Nephron (organoid): ENCODE measurements at regions not wholly inside any gene's neighbourhood (a gene's known extent, or its start where the extent isn't known, plus 50 kb on each side); places are given as distances from the start of the nearest gene placed in this dataset.
A peak's percentile ranks its signal among the peaks of the same experiment; 100 is the strongest.
"Not testable (repeated sequence)": the region's sequence is repeated elsewhere in the genome, so short reads cannot be mapped to it uniquely, and the experiment has no call there.

Source experiments
- H3K27ac Mint-ChIP-seq, 3 experiments: 2 replicates each; pipeline ENCODE4 v1.8.0; 2020; ENCODE audit warnings: mixed read lengths in 3 of 3, mild to moderate bottlenecking in 2 of 3, moderate library complexity in 1 of 3
- H3K27me3 Mint-ChIP-seq: 2 replicates; pipeline ENCODE4 v1.8.0; 2021; ENCODE audit warnings: low read depth, mild to moderate bottlenecking, moderate library complexity, mixed read lengths
- H3K36me3 Mint-ChIP-seq: 2 replicates; pipeline ENCODE4 v1.8.0; 2020; ENCODE audit warnings: low read depth, mixed read lengths
- H3K4me1 Mint-ChIP-seq: 2 replicates; pipeline ENCODE4 v1.8.0; 2020; ENCODE audit warnings: mixed read lengths
- H3K4me3 Mint-ChIP-seq, 3 experiments: 2 replicates each; pipeline ENCODE4 v1.8.0; 2020; ENCODE audit warnings: mild to moderate bottlenecking in 3 of 3, mixed read lengths in 3 of 3, moderate library complexity in 2 of 3
- H3K9me3 Mint-ChIP-seq: 2 replicates; pipeline ENCODE4 v1.8.0; 2020; ENCODE audit warnings: mixed read lengths

GRCh38 chr2:87349006-87349405 is 327.4 kb upstream of the PLGLB1 start:
- Mint-ChIP-seq H3K4me1 (peaks cover 10% of the 10 kb centered on the region), H3K4me3 (peak overlapping the region; percentile 90 to 96 (median 90)), H3K27ac (peak overlapping the region in 2 of 3 experiments; percentile 80 to 90)
- H3K27me3 Mint-ChIP-seq, H3K9me3 Mint-ChIP-seq, H3K36me3 Mint-ChIP-seq: not testable (repeated sequence)

DNA sequence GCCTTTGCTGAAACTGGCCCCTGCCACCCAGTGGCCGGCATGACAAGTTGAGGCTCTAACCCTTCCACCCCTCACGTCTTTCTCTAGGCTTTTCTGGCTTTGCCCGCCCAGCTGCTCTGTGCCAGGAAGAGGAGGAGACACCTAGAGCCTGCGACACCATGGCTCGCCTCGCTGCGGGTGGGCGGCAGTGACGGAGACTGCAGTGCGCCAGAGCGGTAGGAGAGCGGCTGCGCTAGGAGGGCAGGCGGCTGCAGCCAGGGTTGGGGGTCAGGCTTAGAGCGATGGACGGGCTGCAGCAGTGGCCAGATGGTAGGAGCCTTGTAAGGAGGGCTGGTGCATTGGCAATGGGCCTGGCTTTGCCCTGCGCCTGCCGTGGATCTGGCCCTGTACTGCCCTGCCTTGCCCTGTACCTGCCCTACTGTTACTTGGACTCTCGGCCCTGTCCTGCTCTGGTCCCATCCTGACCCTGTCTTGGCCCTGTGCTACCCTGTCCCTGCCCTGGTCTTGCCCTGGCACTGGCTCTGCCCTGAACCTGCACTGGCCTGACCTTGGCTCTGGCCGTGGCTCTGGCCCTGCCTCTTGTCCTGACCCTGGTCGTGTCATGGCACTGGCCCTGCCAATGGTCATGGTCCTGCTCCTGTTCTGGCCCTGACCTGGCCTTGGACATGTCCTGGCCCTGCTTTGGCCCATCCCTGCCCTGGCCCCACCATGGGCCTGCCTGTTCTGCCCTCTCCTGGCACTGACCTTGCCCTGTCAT is 330.7 kb upstream of the PLGLB1 start:
- not testable (repeated sequence) for H3K4me1 Mint-ChIP-seq, H3K9me3 Mint-ChIP-seq, H3K27ac Mint-ChIP-seq, H3K4me3 Mint-ChIP-seq, H3K36me3 Mint-ChIP-seq, H3K27me3 Mint-ChIP-seq

GRCh38 chr2:87353408-87353807 is 331.8 kb upstream of the PLGLB1 start:
- H3K9me3 Mint-ChIP-seq, H3K36me3 Mint-ChIP-seq, H3K27me3 Mint-ChIP-seq, H3K27ac Mint-ChIP-seq, H3K4me1 Mint-ChIP-seq, H3K4me3 Mint-ChIP-seq: not testable (repeated sequence)

GRCh38 chr2:87354102-87354501 is 332.5 kb upstream of the PLGLB1 start:
- not testable (repeated sequence) for H3K27ac Mint-ChIP-seq, H3K9me3 Mint-ChIP-seq, H3K4me3 Mint-ChIP-seq, H3K36me3 Mint-ChIP-seq, H3K4me1 Mint-ChIP-seq, H3K27me3 Mint-ChIP-seq

GRCh38 chr2:87360250-87360649 is 338.6 kb upstream of the PLGLB1 start:
- H3K27ac Mint-ChIP-seq, H3K4me1 Mint-ChIP-seq, H3K4me3 Mint-ChIP-seq, H3K27me3 Mint-ChIP-seq, H3K9me3 Mint-ChIP-seq, H3K36me3 Mint-ChIP-seq: not testable (repeated sequence)

DNA sequence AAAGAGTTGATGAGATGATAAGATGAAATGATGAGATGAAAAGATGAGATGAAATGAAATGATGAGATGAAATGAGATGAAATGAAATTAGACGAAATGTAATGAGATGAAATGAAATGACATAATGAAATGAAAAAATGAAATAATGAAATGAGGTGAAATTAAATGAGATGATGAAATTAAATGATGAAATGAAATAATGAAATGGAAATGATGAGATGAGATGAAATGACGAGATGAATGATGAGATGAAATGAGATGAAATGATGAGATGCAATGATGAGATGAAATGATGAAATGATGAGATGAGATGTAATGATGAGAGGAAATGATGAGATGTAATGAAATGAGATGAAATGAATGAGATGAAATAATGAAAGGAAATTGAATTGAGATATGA is 339.3 kb upstream of the PLGLB1 start:
- not testable (repeated sequence) for H3K4me1 Mint-ChIP-seq, H3K27me3 Mint-ChIP-seq, H3K27ac Mint-ChIP-seq, H3K4me3 Mint-ChIP-seq, H3K36me3 Mint-ChIP-seq, H3K9me3 Mint-ChIP-seq

DNA sequence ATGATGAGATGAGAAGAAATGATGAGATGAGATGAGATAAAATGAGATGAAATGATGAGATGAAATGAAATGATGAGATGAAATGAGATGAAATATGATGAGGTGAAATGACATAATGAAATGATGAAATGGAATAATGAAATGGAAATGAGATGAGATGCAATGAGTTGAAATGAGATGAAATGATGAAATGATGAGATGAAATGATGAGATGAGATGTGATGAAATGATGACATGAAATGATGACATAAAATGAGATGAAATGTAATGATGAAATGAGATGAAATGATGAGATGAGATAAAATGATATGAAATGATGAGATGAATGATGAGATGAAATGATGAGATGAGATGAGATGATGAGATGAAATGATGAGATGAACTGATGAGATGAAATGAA is 340.2 kb upstream of the PLGLB1 start:
- H3K9me3 Mint-ChIP-seq = not testable (repeated sequence)

GRCh38 chr2:87364379-87364778 is 342.7 kb upstream of the PLGLB1 start:
- H3K27me3 Mint-ChIP-seq, H3K4me3 Mint-ChIP-seq, H3K4me1 Mint-ChIP-seq, H3K36me3 Mint-ChIP-seq, H3K27ac Mint-ChIP-seq, H3K9me3 Mint-ChIP-seq: not testable (repeated sequence)

More for the DNA sequence above, 340.2 kb upstream of the PLGLB1 start:
- not testable (repeated sequence) for H3K4me1 Mint-ChIP-seq, H3K27ac Mint-ChIP-seq, H3K36me3 Mint-ChIP-seq, H3K27me3 Mint-ChIP-seq, H3K4me3 Mint-ChIP-seq

GRCh38 chr2:87365038-87365437 is 343.4 kb upstream of the PLGLB1 start:
- H3K36me3 Mint-ChIP-seq = not testable (repeated sequence)

GRCh38 chr2:87386063-87386560 is 361.8 kb upstream of the PLGLB2 start:
- H3K36me3 Mint-ChIP-seq, H3K4me1 Mint-ChIP-seq, H3K27me3 Mint-ChIP-seq, H3K27ac Mint-ChIP-seq, H3K4me3 Mint-ChIP-seq, H3K9me3 Mint-ChIP-seq: not testable (repeated sequence)

More at GRCh38 chr2:87365038-87365437, 343.4 kb upstream of the PLGLB1 start:
- H3K27ac Mint-ChIP-seq, H3K27me3 Mint-ChIP-seq, H3K4me3 Mint-ChIP-seq, H3K9me3 Mint-ChIP-seq, H3K4me1 Mint-ChIP-seq: not testable (repeated sequence)

- not testable (repeated sequence) for H3K27ac Mint-ChIP-seq, H3K9me3 Mint-ChIP-seq, H3K4me3 Mint-ChIP-seq, H3K36me3 Mint-ChIP-seq, H3K4me1 Mint-ChIP-seq, H3K27me3 Mint-ChIP-seq
Observed at GRCh38 chr2:87395784-87396183, 352.1 kb upstream of the PLGLB2 start.

DNA sequence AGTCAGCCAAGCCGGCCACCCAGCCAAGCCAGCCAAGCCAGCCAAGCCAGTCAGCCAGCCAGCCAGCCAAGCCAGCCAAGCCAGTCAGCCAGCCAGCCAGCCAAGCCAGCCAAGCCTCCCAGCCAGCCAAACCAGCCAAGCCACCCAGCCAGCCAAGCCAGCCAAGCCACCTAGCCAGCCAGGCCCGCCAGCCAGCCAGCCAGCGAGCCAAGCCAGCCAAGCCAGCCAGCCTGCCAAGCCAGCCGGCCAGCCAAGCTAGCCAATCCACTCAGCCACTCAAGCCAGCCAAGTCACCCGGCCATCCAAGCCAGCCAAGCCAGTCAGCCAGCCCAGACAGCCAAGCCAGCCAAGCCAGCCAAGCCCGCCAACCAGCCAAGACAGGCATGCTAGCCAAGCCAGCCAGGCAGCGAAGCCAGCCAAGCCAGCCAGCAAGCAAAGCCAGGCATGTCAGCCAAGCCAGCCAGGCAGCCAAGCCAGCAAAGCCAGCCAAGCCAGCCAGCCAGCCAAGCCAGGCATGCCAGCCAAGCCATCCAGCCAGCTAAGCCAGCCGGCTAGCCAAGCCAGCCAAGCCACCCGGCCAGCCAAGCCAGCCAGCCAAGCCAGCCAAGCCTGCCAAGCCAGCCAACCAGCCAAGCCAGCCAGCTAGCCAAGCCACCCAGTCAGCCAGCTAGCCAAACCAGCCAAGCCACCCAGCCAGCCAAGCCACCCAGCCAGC is 351.2 kb upstream of the PLGLB2 start:
- not testable (repeated sequence) for H3K4me1 Mint-ChIP-seq, H3K9me3 Mint-ChIP-seq, H3K4me3 Mint-ChIP-seq, H3K36me3 Mint-ChIP-seq, H3K27me3 Mint-ChIP-seq, H3K27ac Mint-ChIP-seq

- H3K9me3 Mint-ChIP-seq, H3K36me3 Mint-ChIP-seq, H3K4me3 Mint-ChIP-seq, H3K4me1 Mint-ChIP-seq, H3K27ac Mint-ChIP-seq, H3K27me3 Mint-ChIP-seq: not testable (repeated sequence)
Observed at GRCh38 chr2:87397276-87398065, 350.4 kb upstream of the PLGLB2 start.

GRCh38 chr2:87398567-87399305 is 349.2 kb upstream of the PLGLB2 start:
- H3K27me3 Mint-ChIP-seq, H3K4me1 Mint-ChIP-seq, H3K4me3 Mint-ChIP-seq, H3K27ac Mint-ChIP-seq, H3K9me3 Mint-ChIP-seq, H3K36me3 Mint-ChIP-seq: not testable (repeated sequence)
